SK-N-SH (cell line): ENCODE measurements at regions not wholly inside any gene's neighbourhood (a gene's known extent, or its start where the extent isn't known, plus 50 kb on each side); places are given as distances from the start of the nearest gene placed in this dataset.

ENCODE experiments used
- CTCF ChIA-PET: fragments of 300-600, 350-600 bp; formaldehyde crosslinking; extraction: SDS; loops from one replicate; lab custom pipeline; 2021; lab: Yijun Ruan, JAX
- POLR2A ChIA-PET: fragments of 350-600 bp; sonication (Branson Sonifier 250); formaldehyde crosslinking; extraction: SDS; loops from one replicate; lab custom pipeline; 2020; ENCODE audit warnings: antibody characterized with exemption, inconsistent platforms; lab: Yijun Ruan, JAX
- DNase-seq: peaks from one replicate; pipeline ENCODE4 v3.0.0; 2012
- H2AFZ ChIP-seq: fragments of 200-600 bp; sonication (generic); 2 replicates; pipeline ENCODE4 v1.8.1; 2016; ENCODE audit warnings: antibody characterized with exemption, mild to moderate bottlenecking, low read depth
- H3F3A ChIP-seq: fragments of 200-600 bp; sonication (generic); replicated peaks from 2 replicates; pipeline ENCODE3; 2016; ENCODE audit warnings: antibody characterized with exemption, mild to moderate bottlenecking; ENCODE audit not compliant: insufficient read depth
- H3K27ac ChIP-seq, 2 experiments: fragments of 200-500 bp in 1 of 2; fragments of 200-600 bp in 1 of 2; sonication (Bioruptor generic) in 1 of 2; sonication (generic), shearing (Covaris generic) in 1 of 2; 2 replicates each; pipeline versions ENCODE4 v1.5.1 to v1.6.1; 2014 to 2016; ENCODE audit warnings: low read depth in 2 of 2, inconsistent platforms in 1 of 2, low read length in 1 of 2, mild to moderate bottlenecking in 1 of 2, mixed read lengths in 1 of 2
- H3K27me3 ChIP-seq: fragments of 200-600 bp; sonication (generic), shearing (Covaris generic); 2 replicates; pipeline ENCODE4 v1.6.1; 2016; ENCODE audit warnings: mixed run types; ENCODE audit not compliant: insufficient read depth
- H3K36me3 ChIP-seq, 2 experiments: fragments of 200-500 bp in 1 of 2; fragments of 200-600 bp in 1 of 2; sonication (Bioruptor generic) in 1 of 2; sonication (generic) in 1 of 2; replicated peaks in 1 of 2; 2 replicates each; pipeline versions ENCODE3 to v1.5.1; 2014 to 2016; ENCODE audit warnings: low read length in 1 of 2, mild to moderate bottlenecking in 1 of 2; ENCODE audit not compliant: insufficient read depth in 2 of 2, control insufficient read depth in 1 of 2
- H3K4me1 ChIP-seq, 2 experiments: fragments of 200-500 bp in 1 of 2; fragments of 200-600 bp in 1 of 2; sonication (Bioruptor generic) in 1 of 2; sonication (generic), shearing (Covaris generic) in 1 of 2; 2 replicates each; pipeline versions ENCODE4 v1.5.1 to v1.6.1; 2014 to 2016; ENCODE audit warnings: low read depth in 1 of 2, low read length in 1 of 2, mixed run types in 1 of 2; ENCODE audit not compliant: insufficient read depth in 2 of 2, control insufficient read depth in 1 of 2
- H3K4me2 ChIP-seq: fragments of 200-600 bp; sonication (generic), shearing (Covaris generic); 2 replicates; pipeline ENCODE4 v1.6.1; 2017; ENCODE audit warnings: mixed run types
- H3K4me3 ChIP-seq, 2 experiments: fragments of 200-500 bp in 1 of 2; fragments of 200-600 bp in 1 of 2; sonication (Bioruptor generic) in 1 of 2; sonication (generic), shearing (Covaris generic) in 1 of 2; 2 replicates each; pipeline versions ENCODE4 v1.5.1 to v1.8.1; 2014 to 2016; ENCODE audit warnings: low read depth in 2 of 2, inconsistent platforms in 1 of 2, low read length in 1 of 2, mild to moderate bottlenecking in 1 of 2, mixed read lengths in 1 of 2, moderate library complexity in 1 of 2
- H3K79me2 ChIP-seq: fragments of 200-600 bp; sonication (generic); 2 replicates; pipeline ENCODE4 v1.8.1; 2017; ENCODE audit warnings: mild to moderate bottlenecking; ENCODE audit not compliant: insufficient read depth
- H3K9ac ChIP-seq: fragments of 200-600 bp; sonication (generic); 2 replicates; pipeline ENCODE4 v1.6.1; 2017; ENCODE audit warnings: mixed run types
- H3K9me2 ChIP-seq: fragments of 200-600 bp; sonication (generic); 2 replicates; pipeline ENCODE4 v1.6.1; 2017; ENCODE audit warnings: mixed run types
- H3K9me3 ChIP-seq: fragments of 200-600 bp; sonication (generic); 2 replicates; pipeline ENCODE4 v1.6.1; 2017; ENCODE audit warnings: mixed run types, mild to moderate bottlenecking, moderate library complexity
- H4K20me1 ChIP-seq: fragments of 200-600 bp; sonication (generic); 2 replicates; pipeline ENCODE4 v1.6.1; 2017; ENCODE audit warnings: mild to moderate bottlenecking, mixed run types; ENCODE audit not compliant: insufficient read depth
- ELF1 ChIP-seq: IDR thresholded peaks from 2 replicates; pipeline ENCODE4 v1.4.0; 2012
- EP300 ChIP-seq, 2 experiments: IDR thresholded peaks; 2 replicates each; pipeline versions ENCODE4 v1.4.0 to v1.6.1; 2012; ENCODE audit warnings: borderline replicate concordance in 1 of 2, low read depth in 1 of 2, low read length in 1 of 2
- EZH2phosphoT487 ChIP-seq: fragments of 200-600 bp; sonication (generic); IDR thresholded peaks from 2 replicates; pipeline ENCODE4 v1.6.1; 2017; ENCODE audit warnings: low read depth, mixed run types, mild to moderate bottlenecking, antibody characterized with exemption, moderate library complexity, borderline replicate concordance
- FOSL2 ChIP-seq: IDR thresholded peaks from 2 replicates; pipeline ENCODE4 v1.4.0; 2012; ENCODE audit warnings: low read depth, mild to moderate bottlenecking, moderate library complexity, borderline replicate concordance
- FOXJ3 ChIP-seq: sonication (generic); formaldehyde crosslinking; IDR thresholded peaks from 2 replicates; pipeline ENCODE4 v1.5.1; 2020; ENCODE audit warnings: mild to moderate bottlenecking, missing genetic modification reagents
- GABPA ChIP-seq: IDR thresholded peaks from 2 replicates; pipeline ENCODE4 v1.4.0; 2012; ENCODE audit warnings: low read depth, mild to moderate bottlenecking
- JUND ChIP-seq: IDR thresholded peaks from 2 replicates; pipeline ENCODE4 v1.4.0; 2012
- MXI1 ChIP-seq: IDR thresholded peaks from 2 replicates; pipeline ENCODE4 v1.6.1; 2012; ENCODE audit warnings: mild to moderate bottlenecking, low read depth, low read length, improper control_type of control experiment
- NRF1 ChIP-seq: IDR thresholded peaks from 2 replicates; pipeline ENCODE4 v1.6.1; 2012; ENCODE audit warnings: low read depth, mild to moderate bottlenecking, low read length
- POLR2AphosphoS5 ChIP-seq: IDR thresholded peaks from 2 replicates; pipeline ENCODE4 v1.6.1; 2012; ENCODE audit warnings: low read depth, low read length
- RFX5 ChIP-seq: IDR thresholded peaks from 2 replicates; pipeline ENCODE4 v1.6.1; 2012; ENCODE audit warnings: mild to moderate bottlenecking, improper control_type of control experiment, low read length
- RXRA ChIP-seq: IDR thresholded peaks from 2 replicates; pipeline ENCODE4 v1.4.0; 2012; ENCODE audit warnings: low read depth, mild to moderate bottlenecking, borderline replicate concordance
- SMC3 ChIP-seq: IDR thresholded peaks from 2 replicates; pipeline ENCODE4 v1.6.1; 2012; ENCODE audit warnings: low read depth, low read length, improper control_type of control experiment
- TAF1 ChIP-seq: IDR thresholded peaks from 2 replicates; pipeline ENCODE4 v1.6.1; 2012; ENCODE audit warnings: low read depth, mild to moderate bottlenecking, low read length, moderate library complexity, borderline replicate concordance
- TCF12 ChIP-seq: IDR thresholded peaks from 2 replicates; pipeline ENCODE4 v1.4.0; 2012
- TEAD4 ChIP-seq: IDR thresholded peaks from 2 replicates; pipeline ENCODE4 v1.4.0; 2012; ENCODE audit warnings: mild to moderate bottlenecking, borderline replicate concordance; ENCODE audit not compliant: insufficient read depth
- WGBS: methylation state at CpG from one replicate; pipeline ENCODE4 v1.1.6; 2017; ENCODE audit warnings: low lambda C conversion rate; 5-methylcytosine and 5-hydroxymethylcytosine counted together
- TF ChIP-seq, protein P1 (sequence below): fragments of 150-350 bp; IDR thresholded peaks from 2 replicates; pipeline ENCODE4 v1.6.1; 2017; ENCODE audit warnings: antibody characterized with exemption, low read length, low read depth, borderline replicate concordance
- TF ChIP-seq, protein P2 (sequence below): IDR thresholded peaks from 2 replicates; pipeline ENCODE4; 2012
- TF ChIP-seq, protein P3 (sequence below): fragments of 200-600 bp; sonication (generic); IDR thresholded peaks from 2 replicates; pipeline ENCODE4 v1.6.1; 2017; ENCODE audit warnings: antibody characterized with exemption, mild to moderate bottlenecking, moderate library complexity
- TF ChIP-seq, protein P4 (sequence below): IDR thresholded peaks from 2 replicates; pipeline ENCODE4 v1.4.0; 2012; ENCODE audit warnings: low read depth, borderline replicate concordance
- TF ChIP-seq, protein P5 (sequence below): IDR thresholded peaks from 2 replicates; pipeline ENCODE4 v1.6.1; 2012; ENCODE audit warnings: mild to moderate bottlenecking, low read depth, low read length, moderate library complexity

DNA sequence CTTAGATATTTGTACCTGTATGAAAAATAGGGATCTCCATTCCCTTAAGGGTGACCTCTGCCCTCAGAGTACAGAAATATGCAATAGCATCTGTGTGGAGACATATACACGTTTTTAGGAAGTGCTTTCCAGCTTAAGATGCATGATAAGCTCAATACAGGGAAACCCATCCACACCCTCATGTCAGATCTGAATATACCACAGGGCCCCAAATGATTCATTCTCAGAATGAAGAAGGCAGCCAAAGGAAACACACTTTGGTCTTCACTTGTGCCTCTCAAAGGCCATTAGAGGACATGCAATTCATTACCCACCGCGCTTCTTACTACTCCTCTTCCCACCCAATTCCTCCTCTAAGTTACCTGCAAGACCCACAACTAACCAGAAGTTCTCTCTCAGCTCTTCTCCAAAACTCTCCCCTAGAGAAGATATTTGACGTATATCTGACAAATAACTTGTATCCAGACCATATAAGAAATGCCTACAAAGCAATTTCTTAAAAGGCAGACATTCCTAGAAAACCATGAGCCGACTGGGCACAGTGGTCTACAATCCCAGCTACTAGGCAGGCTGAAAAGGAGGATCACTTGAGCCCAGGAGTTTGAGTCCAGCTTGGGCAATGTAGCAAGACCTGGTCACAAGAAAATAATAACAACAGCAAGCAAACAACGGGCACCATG lies 103.0 kb downstream of the OAT start:
- no peak overlapping the region for H3K4me2 ChIP-seq
- no peak overlapping the region for H2AFZ ChIP-seq
- POLR2A ChIA-PET, result no interaction called here
- H3K27ac ChIP-seq, result no peak overlapping the region
- no peaks in the 10 kb centered on the region for H3K27me3 ChIP-seq
- H3K4me1 ChIP-seq, result no peaks in the 10 kb centered on the region
- TF ChIP-seq EP300 (IDR thresholded peaks at IDR 0.05; ENCODE audit: borderline replicate concordance in 1 of 2, low read depth in 1 of 2, low read length in 1 of 2) (no peak), FOXJ3 (no peak), SMC3 (no peak), NRF1 (no peak), FOSL2 (no peak), POLR2AphosphoS5 (no peak), GABPA (no peak), RXRA (no peak), RFX5 (no peak), EZH2phosphoT487 (no peak), TEAD4 (no peak), JUND (no peak), TCF12 (no peak), MXI1 (no peak)
- TF ChIP-seq, protein P1, sequence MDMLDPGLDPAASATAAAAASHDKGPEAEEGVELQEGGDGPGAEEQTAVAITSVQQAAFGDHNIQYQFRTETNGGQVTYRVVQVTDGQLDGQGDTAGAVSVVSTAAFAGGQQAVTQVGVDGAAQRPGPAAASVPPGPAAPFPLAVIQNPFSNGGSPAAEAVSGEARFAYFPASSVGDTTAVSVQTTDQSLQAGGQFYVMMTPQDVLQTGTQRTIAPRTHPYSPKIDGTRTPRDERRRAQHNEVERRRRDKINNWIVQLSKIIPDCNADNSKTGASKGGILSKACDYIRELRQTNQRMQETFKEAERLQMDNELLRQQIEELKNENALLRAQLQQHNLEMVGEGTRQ, result no peak
- TF ChIP-seq, protein P2, sequence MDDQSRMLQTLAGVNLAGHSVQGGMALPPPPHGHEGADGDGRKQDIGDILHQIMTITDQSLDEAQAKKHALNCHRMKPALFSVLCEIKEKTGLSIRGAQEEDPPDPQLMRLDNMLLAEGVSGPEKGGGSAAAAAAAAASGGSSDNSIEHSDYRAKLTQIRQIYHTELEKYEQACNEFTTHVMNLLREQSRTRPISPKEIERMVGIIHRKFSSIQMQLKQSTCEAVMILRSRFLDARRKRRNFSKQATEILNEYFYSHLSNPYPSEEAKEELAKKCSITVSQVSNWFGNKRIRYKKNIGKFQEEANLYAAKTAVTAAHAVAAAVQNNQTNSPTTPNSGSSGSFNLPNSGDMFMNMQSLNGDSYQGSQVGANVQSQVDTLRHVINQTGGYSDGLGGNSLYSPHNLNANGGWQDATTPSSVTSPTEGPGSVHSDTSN, result no peak
- TF ChIP-seq, all 33 proteins: peak for 0
- no peak overlapping the region for H3K9ac ChIP-seq
- no peaks in the 10 kb centered on the region for H3K36me3 ChIP-seq
- WGBS, result 28% methylated on average over 6 of the region's 6 CpGs
- CTCF ChIA-PET, result interaction anchor here (0.6 to 0.8 kb wide), 2 partner anchors 15 to 57 kb away, joined by 3 read pairs; no protein-coding TSS in a partner anchor
- H4K20me1 ChIP-seq, result no peaks in the 10 kb centered on the region
- no peaks in the 10 kb centered on the region for H3K9me3 ChIP-seq
- H3K4me3 ChIP-seq, result no peak overlapping the region
- no peaks in the 10 kb centered on the region for H3K79me2 ChIP-seq
- no peak for DNase-seq
- H3K9me2 ChIP-seq, result no peaks in the 10 kb centered on the region
- H3F3A ChIP-seq, result no peaks in the 10 kb centered on the region

DNA sequence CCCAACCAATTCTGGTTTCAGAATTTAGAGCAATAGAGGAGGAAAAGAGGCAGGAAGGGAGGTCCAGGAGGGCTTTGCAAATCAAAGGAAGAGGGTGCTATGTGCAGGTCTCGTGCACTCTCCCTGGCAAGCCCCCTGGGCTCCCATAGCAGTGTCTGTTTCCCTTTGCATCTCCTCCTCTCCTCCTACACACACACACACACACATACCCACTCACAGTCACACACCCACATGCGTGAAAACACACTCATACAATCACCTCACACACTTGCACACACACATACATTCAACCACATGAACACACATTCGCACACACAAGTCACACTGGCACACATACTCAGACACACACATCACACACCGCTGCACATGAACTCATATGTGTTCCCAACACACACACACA lies 105.3 kb downstream of the OAT start:
- H3K4me1 ChIP-seq, result no peaks in the 10 kb centered on the region
- DNase-seq, result no peak
- H3K36me3 ChIP-seq, result no peaks in the 10 kb centered on the region
- H3K27ac ChIP-seq, result no peak overlapping the region
- no peaks in the 10 kb centered on the region for H3K9me3 ChIP-seq
- ChIA-PET POLR2A (no interaction called here), CTCF (interaction anchor here (1.4 kb wide), 1 partner anchor 24 kb away, joined by 3 read pairs; no protein-coding TSS in a partner anchor)
- no peak overlapping the region for H3K4me2 ChIP-seq
- H3F3A ChIP-seq, result no peaks in the 10 kb centered on the region
- no peak overlapping the region for H2AFZ ChIP-seq
- H3K4me3 ChIP-seq, result no peak overlapping the region
- WGBS, result 17% methylated on average over 4 of the region's 4 CpGs
- H3K9me2 ChIP-seq, result no peaks in the 10 kb centered on the region
- no peaks in the 10 kb centered on the region for H4K20me1 ChIP-seq
- no peaks in the 10 kb centered on the region for H3K27me3 ChIP-seq
- H3K9ac ChIP-seq, result no peak overlapping the region
- no peaks in the 10 kb centered on the region for H3K79me2 ChIP-seq
- TF ChIP-seq POLR2AphosphoS5 (no peak), ELF1 (no peak), NRF1 (no peak), TCF12 (no peak), TAF1 (no peak)
- TF ChIP-seq, protein P3, sequence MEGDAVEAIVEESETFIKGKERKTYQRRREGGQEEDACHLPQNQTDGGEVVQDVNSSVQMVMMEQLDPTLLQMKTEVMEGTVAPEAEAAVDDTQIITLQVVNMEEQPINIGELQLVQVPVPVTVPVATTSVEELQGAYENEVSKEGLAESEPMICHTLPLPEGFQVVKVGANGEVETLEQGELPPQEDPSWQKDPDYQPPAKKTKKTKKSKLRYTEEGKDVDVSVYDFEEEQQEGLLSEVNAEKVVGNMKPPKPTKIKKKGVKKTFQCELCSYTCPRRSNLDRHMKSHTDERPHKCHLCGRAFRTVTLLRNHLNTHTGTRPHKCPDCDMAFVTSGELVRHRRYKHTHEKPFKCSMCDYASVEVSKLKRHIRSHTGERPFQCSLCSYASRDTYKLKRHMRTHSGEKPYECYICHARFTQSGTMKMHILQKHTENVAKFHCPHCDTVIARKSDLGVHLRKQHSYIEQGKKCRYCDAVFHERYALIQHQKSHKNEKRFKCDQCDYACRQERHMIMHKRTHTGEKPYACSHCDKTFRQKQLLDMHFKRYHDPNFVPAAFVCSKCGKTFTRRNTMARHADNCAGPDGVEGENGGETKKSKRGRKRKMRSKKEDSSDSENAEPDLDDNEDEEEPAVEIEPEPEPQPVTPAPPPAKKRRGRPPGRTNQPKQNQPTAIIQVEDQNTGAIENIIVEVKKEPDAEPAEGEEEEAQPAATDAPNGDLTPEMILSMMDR, result no peak
- TF ChIP-seq, protein P4, sequence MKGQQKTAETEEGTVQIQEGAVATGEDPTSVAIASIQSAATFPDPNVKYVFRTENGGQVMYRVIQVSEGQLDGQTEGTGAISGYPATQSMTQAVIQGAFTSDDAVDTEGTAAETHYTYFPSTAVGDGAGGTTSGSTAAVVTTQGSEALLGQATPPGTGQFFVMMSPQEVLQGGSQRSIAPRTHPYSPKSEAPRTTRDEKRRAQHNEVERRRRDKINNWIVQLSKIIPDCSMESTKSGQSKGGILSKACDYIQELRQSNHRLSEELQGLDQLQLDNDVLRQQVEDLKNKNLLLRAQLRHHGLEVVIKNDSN, result no peak
- TF ChIP-seq, protein P5, sequence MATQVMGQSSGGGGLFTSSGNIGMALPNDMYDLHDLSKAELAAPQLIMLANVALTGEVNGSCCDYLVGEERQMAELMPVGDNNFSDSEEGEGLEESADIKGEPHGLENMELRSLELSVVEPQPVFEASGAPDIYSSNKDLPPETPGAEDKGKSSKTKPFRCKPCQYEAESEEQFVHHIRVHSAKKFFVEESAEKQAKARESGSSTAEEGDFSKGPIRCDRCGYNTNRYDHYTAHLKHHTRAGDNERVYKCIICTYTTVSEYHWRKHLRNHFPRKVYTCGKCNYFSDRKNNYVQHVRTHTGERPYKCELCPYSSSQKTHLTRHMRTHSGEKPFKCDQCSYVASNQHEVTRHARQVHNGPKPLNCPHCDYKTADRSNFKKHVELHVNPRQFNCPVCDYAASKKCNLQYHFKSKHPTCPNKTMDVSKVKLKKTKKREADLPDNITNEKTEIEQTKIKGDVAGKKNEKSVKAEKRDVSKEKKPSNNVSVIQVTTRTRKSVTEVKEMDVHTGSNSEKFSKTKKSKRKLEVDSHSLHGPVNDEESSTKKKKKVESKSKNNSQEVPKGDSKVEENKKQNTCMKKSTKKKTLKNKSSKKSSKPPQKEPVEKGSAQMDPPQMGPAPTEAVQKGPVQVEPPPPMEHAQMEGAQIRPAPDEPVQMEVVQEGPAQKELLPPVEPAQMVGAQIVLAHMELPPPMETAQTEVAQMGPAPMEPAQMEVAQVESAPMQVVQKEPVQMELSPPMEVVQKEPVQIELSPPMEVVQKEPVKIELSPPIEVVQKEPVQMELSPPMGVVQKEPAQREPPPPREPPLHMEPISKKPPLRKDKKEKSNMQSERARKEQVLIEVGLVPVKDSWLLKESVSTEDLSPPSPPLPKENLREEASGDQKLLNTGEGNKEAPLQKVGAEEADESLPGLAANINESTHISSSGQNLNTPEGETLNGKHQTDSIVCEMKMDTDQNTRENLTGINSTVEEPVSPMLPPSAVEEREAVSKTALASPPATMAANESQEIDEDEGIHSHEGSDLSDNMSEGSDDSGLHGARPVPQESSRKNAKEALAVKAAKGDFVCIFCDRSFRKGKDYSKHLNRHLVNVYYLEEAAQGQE, result no peak
